GM12878 (cell line): ENCODE measurements at regions not wholly inside any gene's neighbourhood (a gene's known extent, or its start where the extent isn't known, plus 50 kb on each side); places are given as distances from the start of the nearest gene placed in this dataset.

Source experiments
- ATAC-seq: fragments of 200-7000 bp; cut with Tn5 transposase; 3 replicates; pipeline ENCODE4 v1.9.1; 2020; ENCODE audit warnings: mild to moderate bottlenecking, moderate library complexity
- BruUV-seq: library from RNA; stranded (reverse); fragments of 400-500 nt; replicated peaks from 2 replicates; lab custom pipeline; 2021; lab: Mats Ljungman, UMichigan
- CTCF ChIA-PET: fragments of 300-600 bp; sonication (Branson Sonifier 250); formaldehyde crosslinking; extraction: SDS; loops from one replicate; lab custom pipeline; 2021; ENCODE audit warnings: inconsistent platforms; lab: Yijun Ruan, JAX
- POLR2A ChIA-PET: fragments of 350-600 bp; formaldehyde crosslinking; extraction: SDS; loops from one replicate; lab custom pipeline; 2021; ENCODE audit warnings: inconsistent platforms; lab: Charles Lee
- RAD21 ChIA-PET: fragments of 300-600 bp; sonication (Branson Sonifier 250); formaldehyde crosslinking; loops from one replicate; lab custom pipeline; 2023; ENCODE audit warnings: antibody characterized with exemption; ENCODE audit not compliant: unreplicated experiment; lab: Charles Lee
- SMC1A ChIA-PET: fragments of 300-600 bp; sonication (Branson Sonifier 250); formaldehyde crosslinking; loops from one replicate; lab custom pipeline; 2023; ENCODE audit not compliant: unreplicated experiment, uncharacterized antibody; lab: Charles Lee
- DNase-seq: peaks from one replicate; pipeline ENCODE4 v3.0.0-alpha.2; 2011; ENCODE audit warnings: low read depth, low spot score
- FAIRE-seq: peaks from 3 replicates; lab custom pipeline; 2011; peaks lifted over from hg19 to GRCh38; lab: Jason Lieb, UNC
- H2AFZ ChIP-seq: 2 replicates; pipeline ENCODE4 v1.6.0; 2011; ENCODE audit warnings: low read depth, low read length, control low read depth; ENCODE audit not compliant: control insufficient read depth
- H3K27ac ChIP-seq: 2 replicates; pipeline ENCODE4 v1.5.1; 2011; ENCODE audit warnings: control low read depth; ENCODE audit not compliant: control insufficient read depth, insufficient read depth
- H3K27me3 ChIP-seq, 2 experiments: replicated peaks in 1 of 2; 2 replicates each; pipeline versions ENCODE4 v1.6.0 to v1.6.1; 2011; ENCODE audit warnings: low read length in 1 of 2; ENCODE audit not compliant: control insufficient read depth in 2 of 2, insufficient read depth in 2 of 2
- H3K36me3 ChIP-seq, 2 experiments: 2 replicates each; pipeline ENCODE4 v1.5.1; 2011; ENCODE audit warnings: low read length in 1 of 2; ENCODE audit not compliant: control insufficient read depth in 2 of 2, insufficient read depth in 2 of 2
- H3K4me1 ChIP-seq: 2 replicates; pipeline ENCODE4 v1.6.1; 2011; ENCODE audit warnings: mild to moderate bottlenecking, low read length, moderate library complexity, mixed read lengths; ENCODE audit not compliant: control insufficient read depth, insufficient read depth
- H3K4me2 ChIP-seq: 2 replicates; pipeline ENCODE4 v1.6.0; 2011; ENCODE audit warnings: control low read depth; ENCODE audit not compliant: control insufficient read depth, insufficient read depth
- H3K4me3 ChIP-seq: fragments of 200-600 bp; sonication (generic); 2 replicates; pipeline ENCODE4 v1.5.1; 2016
- H3K79me2 ChIP-seq: 2 replicates; pipeline ENCODE4 v1.6.0; 2011; ENCODE audit warnings: low read length; ENCODE audit not compliant: control insufficient read depth, insufficient read depth
- H3K9ac ChIP-seq: 2 replicates; pipeline ENCODE4 v1.8.0; 2011; ENCODE audit warnings: low read length, control low read depth, mixed read lengths; ENCODE audit not compliant: control insufficient read depth, insufficient read depth
- H3K9me3 ChIP-seq: replicated peaks from 3 replicates; pipeline ENCODE4 v1.5.1; 2011; ENCODE audit warnings: mild to moderate bottlenecking, low read length; ENCODE audit not compliant: control insufficient read depth, insufficient read depth
- H4K20me1 ChIP-seq: 2 replicates; pipeline ENCODE4 v1.6.0; 2011; ENCODE audit not compliant: control insufficient read depth, insufficient read depth
- BCL11A ChIP-seq: IDR thresholded peaks from 2 replicates; pipeline ENCODE4 v1.6.1; 2011; ENCODE audit warnings: low read depth, low read length
- IRF3 ChIP-seq: fragments of 450-650 bp; IDR thresholded peaks from 2 replicates; pipeline ENCODE4 v1.6.1; 2014; ENCODE audit warnings: mild to moderate bottlenecking
- IRF5 ChIP-seq: fragments of 450-650 bp; IDR thresholded peaks from 2 replicates; pipeline ENCODE4 v1.6.1; 2017; ENCODE audit warnings: borderline replicate concordance
- JUND ChIP-seq: IDR thresholded peaks from 2 replicates; pipeline ENCODE4 v1.6.1; 2012; ENCODE audit warnings: low read depth, mild to moderate bottlenecking, low read length, improper control_type of control experiment, moderate library complexity
- SREBF1 ChIP-seq: IDR thresholded peaks from 2 replicates; pipeline ENCODE4 v1.6.1; 2012; ENCODE audit warnings: mild to moderate bottlenecking, low read length
- in situ Hi-C: fragments of 300-500 bp; cut with MboI; formaldehyde crosslinking; loops from 9 replicates; pipeline ENCODE4 v1.14.3; 2018; ENCODE audit warnings: mixed read lengths
- intact Hi-C: fragments of 100-400 bp; cut with micrococcal nuclease; formaldehyde crosslinking; loops from one replicate; pipeline ENCODE4 v1.14.2; 2022; ENCODE audit not compliant: unreplicated experiment

- TF ChIP-seq SREBF1: no peak
- TF ChIP-seq IRF5: no peak
Measured at GRCh38 chr5:114174837-114175236, 187.0 kb upstream of the KCNN2 start (continued).

GRCh38 chr5:114176356-114176755, 185.5 kb upstream of the KCNN2 start:
- Histone ChIP-seq H3K9me3 (no peaks in the 10 kb centered on the region), H3K9ac (no peak overlapping the region), H3K79me2 (no peaks in the 10 kb centered on the region), H2AFZ (no peak overlapping the region), H3K36me3 (no peaks in the 10 kb centered on the region), H3K27me3 (no peaks in the 10 kb centered on the region), H3K27ac (no peak overlapping the region), H4K20me1 (no peaks in the 10 kb centered on the region), H3K4me2 (no peak overlapping the region), H3K4me3 (no peak overlapping the region), H3K4me1 (no peaks in the 10 kb centered on the region)
- TF ChIP-seq JUND (no peak), IRF3 (no peak), BCL11A (no peak)
- ChIA-PET RAD21 (no interaction called here), CTCF (no interaction called here), POLR2A (no interaction called here), SMC1A (no interaction called here)
- intact Hi-C loops (no loop called here), in situ Hi-C loops (no loop called here)
- no peak for FAIRE-seq
- no peak for ATAC-seq
- no peak for DNase-seq
- no TSS peak for BruUV-seq
